ENCODE measurements at regions not wholly inside any gene's neighbourhood (a gene's known extent, or its start where the extent isn't known, plus 50 kb on each side); places are given as distances from the start of the nearest gene placed in this dataset.
"Not testable (repeated sequence)": the region's sequence is repeated elsewhere in the genome, so short reads cannot be mapped to it uniquely, and the experiment has no call there.

GRCh38 chr2:111415765-111416743 is 295.3 kb downstream of the BCL2L11 start:
- DNase-seq (ENCODE audit: low spot score); H2AK5ac ChIP-seq (ENCODE audit: low read depth, low read length); H3K9me3 ChIP-seq (replicated peaks in 1 of 2; ENCODE audit: control insufficient read depth in 2 of 2, insufficient read depth in 1 of 2, low read depth in 1 of 2, low read length in 2 of 2); H3K27me3 ChIP-seq (ENCODE audit: control insufficient read depth in 3 of 3, insufficient read depth in 3 of 3, low read depth in 1 of 3, low read length in 3 of 3); H3K4me1 ChIP-seq (ENCODE audit: control insufficient read depth in 2 of 2, insufficient read depth in 1 of 2, low read depth in 1 of 2, low read length in 2 of 2); H2BK120ac ChIP-seq (ENCODE audit: low read depth, low read length); H3K36me3 ChIP-seq (replicated peaks in 1 of 2; ENCODE audit: control insufficient read depth in 2 of 2, insufficient read depth in 2 of 2, low read length in 2 of 2); H3K23ac ChIP-seq (ENCODE audit: low read depth, low read length, poor library complexity); H4K8ac ChIP-seq (ENCODE audit: low read depth, low read length); H3K4me3 ChIP-seq (ENCODE audit: low read length in 2 of 2); H3K4ac ChIP-seq (ENCODE audit: low read length); H3K9ac ChIP-seq (ENCODE audit: low read depth, low read length, poor library complexity); H4K91ac ChIP-seq (ENCODE audit: low read depth, low read length, poor library complexity); H3K14ac ChIP-seq (ENCODE audit: low read length); H2BK5ac ChIP-seq (ENCODE audit: low read length); H2BK15ac ChIP-seq (ENCODE audit: low read length); H3K18ac ChIP-seq (ENCODE audit: low read length); H2AFZ ChIP-seq (ENCODE audit: low read length); H3K27ac ChIP-seq (replicated peaks; ENCODE audit: low read length); H3K4me2 ChIP-seq (ENCODE audit: insufficient read depth, low read length, poor library complexity, severe bottlenecking); H3K79me1 ChIP-seq (ENCODE audit: low read depth, low read length); H2BK12ac ChIP-seq (ENCODE audit: low read length): not testable (repeated sequence)
- no CpG with 5 or more reads among the region's 24 CpGs for WGBS, 2 donors (ENCODE audit: extremely low coverage in 2 of 2, insufficient read length in 2 of 2, insufficient replicate concordance in 1 of 2)

GRCh38 chr2:111417026-111417425 is 296.3 kb downstream of the BCL2L11 start:
- not testable (repeated sequence) for H3K79me1 ChIP-seq (ENCODE audit: low read depth, low read length); H2BK12ac ChIP-seq (ENCODE audit: low read length)

GRCh38 chr2:111418091-111418875 is 297.6 kb downstream of the BCL2L11 start:
- H3K23ac ChIP-seq (ENCODE audit: low read depth, low read length, poor library complexity); H3K18ac ChIP-seq (ENCODE audit: low read length); H3K79me1 ChIP-seq (ENCODE audit: low read depth, low read length); H3K4ac ChIP-seq (ENCODE audit: low read length); H2BK15ac ChIP-seq (ENCODE audit: low read length); H3K4me1 ChIP-seq (ENCODE audit: control insufficient read depth in 2 of 2, insufficient read depth in 1 of 2, low read depth in 1 of 2, low read length in 2 of 2); H2AK5ac ChIP-seq (ENCODE audit: low read depth, low read length); H4K8ac ChIP-seq (ENCODE audit: low read depth, low read length); H3K14ac ChIP-seq (ENCODE audit: low read length); H3K9ac ChIP-seq (ENCODE audit: low read depth, low read length, poor library complexity); H2AFZ ChIP-seq (ENCODE audit: low read length); H3K9me3 ChIP-seq (replicated peaks in 1 of 2; ENCODE audit: control insufficient read depth in 2 of 2, insufficient read depth in 1 of 2, low read depth in 1 of 2, low read length in 2 of 2); H2BK120ac ChIP-seq (ENCODE audit: low read depth, low read length); H2BK12ac ChIP-seq (ENCODE audit: low read length); DNase-seq (ENCODE audit: low spot score); H3K4me2 ChIP-seq (ENCODE audit: insufficient read depth, low read length, poor library complexity, severe bottlenecking); H2BK5ac ChIP-seq (ENCODE audit: low read length); H3K27me3 ChIP-seq (ENCODE audit: control insufficient read depth in 3 of 3, insufficient read depth in 3 of 3, low read depth in 1 of 3, low read length in 3 of 3); H3K27ac ChIP-seq (replicated peaks; ENCODE audit: low read length); H4K91ac ChIP-seq (ENCODE audit: low read depth, low read length, poor library complexity); H3K36me3 ChIP-seq (replicated peaks in 1 of 2; ENCODE audit: control insufficient read depth in 2 of 2, insufficient read depth in 2 of 2, low read length in 2 of 2); H3K4me3 ChIP-seq (ENCODE audit: low read length in 2 of 2): not testable (repeated sequence)
- WGBS, 2 donors (ENCODE audit: extremely low coverage in 2 of 2, insufficient read length in 2 of 2, insufficient replicate concordance in 1 of 2) = no CpG with 5 or more reads among the region's 6 CpGs

More at GRCh38 chr2:111417026-111417425, 296.3 kb downstream of the BCL2L11 start:
- H2BK5ac ChIP-seq (ENCODE audit: low read length); DNase-seq (ENCODE audit: low spot score); H2AFZ ChIP-seq (ENCODE audit: low read length); H3K4ac ChIP-seq (ENCODE audit: low read length); H3K4me3 ChIP-seq (ENCODE audit: low read length in 2 of 2); H2AK5ac ChIP-seq (ENCODE audit: low read depth, low read length); H3K27ac ChIP-seq (replicated peaks; ENCODE audit: low read length); H3K18ac ChIP-seq (ENCODE audit: low read length); H2BK120ac ChIP-seq (ENCODE audit: low read depth, low read length); H4K8ac ChIP-seq (ENCODE audit: low read depth, low read length); H3K9me3 ChIP-seq (replicated peaks in 1 of 2; ENCODE audit: control insufficient read depth in 2 of 2, insufficient read depth in 1 of 2, low read depth in 1 of 2, low read length in 2 of 2); H3K27me3 ChIP-seq (ENCODE audit: control insufficient read depth in 3 of 3, insufficient read depth in 3 of 3, low read depth in 1 of 3, low read length in 3 of 3); H3K14ac ChIP-seq (ENCODE audit: low read length); H3K9ac ChIP-seq (ENCODE audit: low read depth, low read length, poor library complexity); H3K36me3 ChIP-seq (replicated peaks in 1 of 2; ENCODE audit: control insufficient read depth in 2 of 2, insufficient read depth in 2 of 2, low read length in 2 of 2); H3K23ac ChIP-seq (ENCODE audit: low read depth, low read length, poor library complexity); H4K91ac ChIP-seq (ENCODE audit: low read depth, low read length, poor library complexity); H2BK15ac ChIP-seq (ENCODE audit: low read length); H3K4me2 ChIP-seq (ENCODE audit: insufficient read depth, low read length, poor library complexity, severe bottlenecking); H3K4me1 ChIP-seq (ENCODE audit: control insufficient read depth in 2 of 2, insufficient read depth in 1 of 2, low read depth in 1 of 2, low read length in 2 of 2): not testable (repeated sequence)

GRCh38 chr2:111420074-111420473 is 299.4 kb downstream of the BCL2L11 start:
- not testable (repeated sequence) for H4K8ac ChIP-seq (ENCODE audit: low read depth, low read length); H3K4me3 ChIP-seq (ENCODE audit: low read length in 2 of 2); H2BK5ac ChIP-seq (ENCODE audit: low read length); H3K27ac ChIP-seq (replicated peaks; ENCODE audit: low read length); H3K18ac ChIP-seq (ENCODE audit: low read length); H2BK15ac ChIP-seq (ENCODE audit: low read length); H3K4me2 ChIP-seq (ENCODE audit: insufficient read depth, low read length, poor library complexity, severe bottlenecking); H3K79me1 ChIP-seq (ENCODE audit: low read depth, low read length); H3K9me3 ChIP-seq (replicated peaks in 1 of 2; ENCODE audit: control insufficient read depth in 2 of 2, insufficient read depth in 1 of 2, low read depth in 1 of 2, low read length in 2 of 2); H3K14ac ChIP-seq (ENCODE audit: low read length); H2BK12ac ChIP-seq (ENCODE audit: low read length); H3K9ac ChIP-seq (ENCODE audit: low read depth, low read length, poor library complexity); H3K4me1 ChIP-seq (ENCODE audit: control insufficient read depth in 2 of 2, insufficient read depth in 1 of 2, low read depth in 1 of 2, low read length in 2 of 2); DNase-seq (ENCODE audit: low spot score); H2BK120ac ChIP-seq (ENCODE audit: low read depth, low read length); H3K36me3 ChIP-seq (replicated peaks in 1 of 2; ENCODE audit: control insufficient read depth in 2 of 2, insufficient read depth in 2 of 2, low read length in 2 of 2); H2AFZ ChIP-seq (ENCODE audit: low read length); H3K4ac ChIP-seq (ENCODE audit: low read length); H3K23ac ChIP-seq (ENCODE audit: low read depth, low read length, poor library complexity); H3K27me3 ChIP-seq (ENCODE audit: control insufficient read depth in 3 of 3, insufficient read depth in 3 of 3, low read depth in 1 of 3, low read length in 3 of 3); H2AK5ac ChIP-seq (ENCODE audit: low read depth, low read length); H4K91ac ChIP-seq (ENCODE audit: low read depth, low read length, poor library complexity)
- no CpG with 5 or more reads among the region's 6 CpGs for WGBS, 2 donors (ENCODE audit: extremely low coverage in 2 of 2, insufficient read length in 2 of 2, insufficient replicate concordance in 1 of 2)

Measured in neuronal stem cell (in vitro differentiated cells).